ENCODE measurements at regions not wholly inside any gene's neighbourhood (a gene's known extent, or its start where the extent isn't known, plus 50 kb on each side); places are given as distances from the start of the nearest gene placed in this dataset.

DNA sequence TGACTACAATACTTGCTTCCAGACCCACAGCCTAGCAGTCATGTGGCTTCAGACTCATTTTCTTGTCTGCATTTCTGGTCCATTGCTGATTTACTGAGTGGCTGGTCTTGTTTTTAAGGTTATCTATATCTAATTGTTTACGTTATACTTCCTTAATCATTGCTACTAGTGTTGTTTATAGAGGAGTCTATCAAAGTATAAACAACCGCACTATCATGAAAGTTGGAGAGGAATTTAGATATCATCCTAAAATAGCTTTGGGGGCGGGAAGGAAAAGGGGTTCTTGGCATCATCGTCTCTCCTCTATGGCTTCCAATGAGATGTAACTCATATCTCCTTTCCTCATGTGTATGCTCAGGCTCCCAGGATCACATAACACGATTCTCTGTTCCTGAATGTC lies 372.1 kb upstream of the PBX1 start:
- no peak overlapping the region for H2AFZ ChIP-seq (ENCODE audit: low read depth, low read length)
- no peak for FAIRE-seq
- DNase-seq (ENCODE audit: low read depth), result no peak
- no peak overlapping the region for H3K4me3 ChIP-seq (ENCODE audit: insufficient read depth, low read depth, low read length)
- no peaks in the 10 kb centered on the region for H3K36me3 Mint-ChIP-seq (ENCODE audit: low read depth, unreplicated experiment)
- no peaks in the 10 kb centered on the region for H3K36me3 ChIP-seq (ENCODE audit: insufficient read depth, low read length)
- peaks cover 3% of the 10 kb centered on the region for H3K27me3 Mint-ChIP-seq (ENCODE audit: low read depth, unreplicated experiment)
- no peak overlapping the region for H3K9ac ChIP-seq (ENCODE audit: low read length)
- no peaks in the 10 kb centered on the region for H3K79me2 ChIP-seq (ENCODE audit: insufficient read depth, low read length)
- TF ChIP-seq, protein P1, sequence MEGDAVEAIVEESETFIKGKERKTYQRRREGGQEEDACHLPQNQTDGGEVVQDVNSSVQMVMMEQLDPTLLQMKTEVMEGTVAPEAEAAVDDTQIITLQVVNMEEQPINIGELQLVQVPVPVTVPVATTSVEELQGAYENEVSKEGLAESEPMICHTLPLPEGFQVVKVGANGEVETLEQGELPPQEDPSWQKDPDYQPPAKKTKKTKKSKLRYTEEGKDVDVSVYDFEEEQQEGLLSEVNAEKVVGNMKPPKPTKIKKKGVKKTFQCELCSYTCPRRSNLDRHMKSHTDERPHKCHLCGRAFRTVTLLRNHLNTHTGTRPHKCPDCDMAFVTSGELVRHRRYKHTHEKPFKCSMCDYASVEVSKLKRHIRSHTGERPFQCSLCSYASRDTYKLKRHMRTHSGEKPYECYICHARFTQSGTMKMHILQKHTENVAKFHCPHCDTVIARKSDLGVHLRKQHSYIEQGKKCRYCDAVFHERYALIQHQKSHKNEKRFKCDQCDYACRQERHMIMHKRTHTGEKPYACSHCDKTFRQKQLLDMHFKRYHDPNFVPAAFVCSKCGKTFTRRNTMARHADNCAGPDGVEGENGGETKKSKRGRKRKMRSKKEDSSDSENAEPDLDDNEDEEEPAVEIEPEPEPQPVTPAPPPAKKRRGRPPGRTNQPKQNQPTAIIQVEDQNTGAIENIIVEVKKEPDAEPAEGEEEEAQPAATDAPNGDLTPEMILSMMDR (IDR thresholded peaks at IDR 0.05; ENCODE audit: insufficient read depth, low read depth, low read length), result no peak
- no peak for TF ChIP-seq EZH2 (IDR thresholded peaks at IDR 0.05; ENCODE audit: insufficient read depth, low read length)
- H3K9me3 Mint-ChIP-seq (ENCODE audit: unreplicated experiment), result peaks cover 2% of the 10 kb centered on the region
- no peaks in the 10 kb centered on the region for H3K27me3 ChIP-seq (ENCODE audit: insufficient read depth, low read length)
- H3K27ac Mint-ChIP-seq (ENCODE audit: unreplicated experiment), result no peak overlapping the region
- H3K4me2 ChIP-seq (ENCODE audit: low read length), result no peak overlapping the region
- H3K4me1 Mint-ChIP-seq (ENCODE audit: low read depth, unreplicated experiment), result no peaks in the 10 kb centered on the region
- no peaks in the 10 kb centered on the region for H4K20me1 ChIP-seq (ENCODE audit: insufficient read depth, low read length)
- H3K4me1 ChIP-seq (ENCODE audit: insufficient read depth, low read length), result no peaks in the 10 kb centered on the region
- no peak overlapping the region for H3K27ac ChIP-seq (ENCODE audit: low read depth, low read length)
- H3K9me3 ChIP-seq (ENCODE audit: insufficient read depth, low read depth, low read length), result no peaks in the 10 kb centered on the region
- no peak overlapping the region for H3K4me3 Mint-ChIP-seq (ENCODE audit: unreplicated experiment)

DNA sequence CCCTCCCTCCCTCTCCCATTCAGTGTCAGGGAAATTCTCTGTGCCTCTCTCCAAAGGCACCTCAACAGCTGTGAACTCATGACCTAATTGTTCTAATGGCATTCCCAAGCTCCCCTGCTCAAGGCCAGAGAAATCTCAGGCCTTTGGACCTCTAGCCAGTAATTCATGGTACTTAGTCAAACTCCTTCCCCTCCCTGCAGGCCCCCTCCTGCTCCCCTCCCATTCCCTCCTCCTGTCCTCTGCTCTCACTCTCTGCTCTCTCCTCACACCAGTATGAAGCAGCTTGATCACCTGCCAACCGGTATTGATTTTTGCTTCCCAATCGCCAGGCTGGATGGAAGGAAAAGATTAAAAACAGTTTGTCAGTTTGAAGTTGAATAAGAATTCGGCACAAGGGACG lies 370.5 kb upstream of the PBX1 start:
- no peak overlapping the region for H2AFZ ChIP-seq (ENCODE audit: low read depth, low read length)
- no peaks in the 10 kb centered on the region for H4K20me1 ChIP-seq (ENCODE audit: insufficient read depth, low read length)
- Mint-ChIP-seq H3K9me3 (ENCODE audit: unreplicated experiment) (peaks cover 2% of the 10 kb centered on the region), H3K4me3 (ENCODE audit: unreplicated experiment) (no peak overlapping the region), H3K27me3 (ENCODE audit: low read depth, unreplicated experiment) (peaks cover 3% of the 10 kb centered on the region), H3K4me1 (ENCODE audit: low read depth, unreplicated experiment) (no peaks in the 10 kb centered on the region), H3K27ac (ENCODE audit: unreplicated experiment) (no peak overlapping the region), H3K36me3 (ENCODE audit: low read depth, unreplicated experiment) (no peaks in the 10 kb centered on the region)
- H3K9ac ChIP-seq (ENCODE audit: low read length), result no peak overlapping the region
- no peak overlapping the region for H3K4me3 ChIP-seq (ENCODE audit: insufficient read depth, low read depth, low read length)
- H3K27ac ChIP-seq (ENCODE audit: low read depth, low read length), result no peak overlapping the region
- no peak for FAIRE-seq
- H3K79me2 ChIP-seq (ENCODE audit: insufficient read depth, low read length), result no peaks in the 10 kb centered on the region
- H3K4me1 ChIP-seq (ENCODE audit: insufficient read depth, low read length), result no peaks in the 10 kb centered on the region
- TF ChIP-seq EZH2 (IDR thresholded peaks at IDR 0.05; ENCODE audit: insufficient read depth, low read length), result no peak
- TF ChIP-seq, protein P1 (IDR thresholded peaks at IDR 0.05; ENCODE audit: insufficient read depth, low read depth, low read length), result no peak
- no peak overlapping the region for H3K4me2 ChIP-seq (ENCODE audit: low read length)
- DNase-seq (ENCODE audit: low read depth), result no peak
- no peaks in the 10 kb centered on the region for H3K27me3 ChIP-seq (ENCODE audit: insufficient read depth, low read length)
- no peaks in the 10 kb centered on the region for H3K9me3 ChIP-seq (ENCODE audit: insufficient read depth, low read depth, low read length)
- H3K36me3 ChIP-seq (ENCODE audit: insufficient read depth, low read length), result no peaks in the 10 kb centered on the region

DNA sequence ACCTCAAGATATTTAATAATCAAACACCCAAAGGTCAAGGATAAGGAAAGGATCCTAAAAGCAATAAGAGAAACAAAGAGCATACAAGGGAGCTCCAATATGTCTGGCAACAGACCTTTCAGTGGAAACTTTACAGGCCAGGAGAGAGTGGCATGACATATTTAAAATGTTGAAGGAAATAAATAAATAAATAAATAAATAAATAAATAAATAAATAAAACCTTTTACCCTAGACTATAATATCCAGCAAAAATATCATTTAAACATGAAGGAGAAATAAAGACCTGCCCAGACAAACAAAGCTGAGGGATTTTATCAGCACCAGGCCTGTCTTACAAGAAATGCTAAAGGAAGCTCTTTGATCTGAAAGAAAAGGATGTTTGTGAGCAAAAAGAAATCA lies 367.8 kb upstream of the PBX1 start:
- Mint-ChIP-seq H3K4me1 (ENCODE audit: low read depth, unreplicated experiment) (no peaks in the 10 kb centered on the region), H3K4me3 (ENCODE audit: unreplicated experiment) (no peak overlapping the region), H3K27ac (ENCODE audit: unreplicated experiment) (no peak overlapping the region), H3K9me3 (ENCODE audit: unreplicated experiment) (peaks cover 4% of the 10 kb centered on the region), H3K27me3 (ENCODE audit: low read depth, unreplicated experiment) (peaks cover 3% of the 10 kb centered on the region), H3K36me3 (ENCODE audit: low read depth, unreplicated experiment) (no peaks in the 10 kb centered on the region)
- Histone ChIP-seq H3K4me1 (ENCODE audit: insufficient read depth, low read length) (no peaks in the 10 kb centered on the region), H3K4me3 (ENCODE audit: insufficient read depth, low read depth, low read length) (no peak overlapping the region), H4K20me1 (ENCODE audit: insufficient read depth, low read length) (no peaks in the 10 kb centered on the region), H3K9me3 (ENCODE audit: insufficient read depth, low read depth, low read length) (no peaks in the 10 kb centered on the region), H3K27ac (ENCODE audit: low read depth, low read length) (no peak overlapping the region), H2AFZ (ENCODE audit: low read depth, low read length) (no peak overlapping the region), H3K4me2 (ENCODE audit: low read length) (no peak overlapping the region), H3K9ac (ENCODE audit: low read length) (no peak overlapping the region), H3K79me2 (ENCODE audit: insufficient read depth, low read length) (no peaks in the 10 kb centered on the region), H3K36me3 (ENCODE audit: insufficient read depth, low read length) (no peaks in the 10 kb centered on the region), H3K27me3 (ENCODE audit: insufficient read depth, low read length) (no peaks in the 10 kb centered on the region)
- DNase-seq (ENCODE audit: low read depth) (no peak), FAIRE-seq (no peak)
- TF ChIP-seq, protein P1 (IDR thresholded peaks at IDR 0.05; ENCODE audit: insufficient read depth, low read depth, low read length), result no peak
- TF ChIP-seq EZH2 (IDR thresholded peaks at IDR 0.05; ENCODE audit: insufficient read depth, low read length), result no peak

All from astrocyte (in vitro differentiated cells and primary cell).